CMK (cell line): ENCODE measurements at regions not wholly inside any gene's neighbourhood (a gene's known extent, or its start where the extent isn't known, plus 50 kb on each side); places are given as distances from the start of the nearest gene placed in this dataset.

Source experiments
- DNase-seq: peaks from one replicate; pipeline ENCODE4 v3.0.0-alpha.2; 2010; ENCODE audit warnings: low read depth

DNA sequence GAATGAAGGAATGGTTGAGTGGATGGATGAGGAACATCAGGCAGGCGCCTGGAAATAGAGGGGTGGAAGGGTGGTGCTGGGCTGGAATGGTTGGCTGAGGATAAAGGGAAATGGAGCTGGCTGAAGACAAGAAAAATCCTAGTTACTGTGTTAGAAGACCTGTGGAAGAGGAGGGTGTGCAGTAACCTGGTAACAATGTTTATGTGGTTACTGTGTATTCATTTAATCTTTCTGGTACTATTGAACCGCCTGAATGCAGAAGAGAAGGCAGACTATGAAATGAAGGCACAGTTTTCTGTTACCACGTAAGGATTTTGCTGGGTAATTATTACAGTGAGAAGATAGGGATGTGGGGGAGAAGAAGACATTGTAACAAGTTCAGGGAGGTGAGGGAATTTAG, 110.3 kb upstream of the MGAT5 start:
- DNase-seq: no peak

DNA sequence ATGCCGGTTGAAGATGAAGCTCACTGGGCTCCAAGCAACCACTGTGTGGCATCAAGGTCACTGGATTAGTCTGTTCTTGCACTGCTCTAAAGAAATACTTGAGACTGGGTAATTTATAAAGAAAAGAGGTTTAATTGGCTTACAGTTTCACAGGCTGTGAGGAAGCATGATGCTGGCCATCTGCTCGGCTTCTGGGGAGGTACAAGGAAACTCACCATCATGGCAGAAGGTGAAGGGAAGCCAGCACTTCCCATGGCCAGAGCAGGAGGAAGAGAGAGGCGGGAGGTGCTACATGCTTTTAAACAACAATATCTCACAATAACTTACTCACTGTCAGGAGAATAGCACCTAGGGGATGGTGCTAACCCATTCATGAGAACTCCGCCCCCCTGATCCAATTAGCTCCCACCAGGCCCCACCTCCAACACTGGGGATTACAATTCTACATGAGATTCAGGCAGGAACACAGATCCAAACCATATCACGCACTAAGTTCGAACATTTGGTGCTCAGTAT, 109.7 kb upstream of the MGAT5 start:
- DNase-seq: no peak

DNA sequence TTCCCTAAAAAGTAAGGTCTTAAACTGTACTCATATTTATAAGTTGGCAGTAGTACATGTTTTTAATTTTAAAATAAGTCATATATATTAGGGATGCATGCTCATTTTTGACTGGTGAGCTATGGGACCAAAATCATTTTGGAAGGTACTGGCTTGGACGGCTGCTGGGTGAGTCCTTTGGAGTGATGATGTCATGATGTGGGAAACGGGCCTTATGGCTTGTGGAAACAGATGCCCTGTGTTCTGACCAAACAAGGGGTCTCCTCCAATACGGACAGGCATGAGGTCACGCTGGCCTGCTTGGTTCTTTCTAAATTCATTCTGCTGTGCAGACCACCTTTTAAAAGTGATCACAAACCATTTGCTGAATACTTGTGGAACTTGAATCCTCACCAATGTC, 109.2 kb upstream of the MGAT5 start:
- DNase-seq: no peak

DNA sequence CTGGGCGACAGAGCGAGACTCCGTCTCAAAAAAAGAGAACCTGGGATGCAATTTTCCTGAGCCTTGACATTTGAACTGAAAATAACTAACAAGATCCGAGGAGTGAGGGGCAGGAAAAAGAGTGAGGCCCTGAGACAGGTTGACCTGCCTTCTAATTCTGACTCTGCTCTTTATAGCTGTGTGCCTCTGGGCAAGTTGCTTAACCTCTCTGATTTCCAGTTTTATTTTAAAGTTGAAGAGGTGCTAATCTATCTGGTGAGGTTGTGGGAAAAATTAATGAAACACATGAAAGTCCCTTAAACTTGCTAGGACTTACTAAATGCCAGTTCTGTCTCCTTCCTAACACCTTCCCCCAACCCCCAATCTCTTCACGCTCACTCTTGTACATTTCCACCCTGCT, 108.4 kb upstream of the MGAT5 start:
- DNase-seq: no peak

DNA sequence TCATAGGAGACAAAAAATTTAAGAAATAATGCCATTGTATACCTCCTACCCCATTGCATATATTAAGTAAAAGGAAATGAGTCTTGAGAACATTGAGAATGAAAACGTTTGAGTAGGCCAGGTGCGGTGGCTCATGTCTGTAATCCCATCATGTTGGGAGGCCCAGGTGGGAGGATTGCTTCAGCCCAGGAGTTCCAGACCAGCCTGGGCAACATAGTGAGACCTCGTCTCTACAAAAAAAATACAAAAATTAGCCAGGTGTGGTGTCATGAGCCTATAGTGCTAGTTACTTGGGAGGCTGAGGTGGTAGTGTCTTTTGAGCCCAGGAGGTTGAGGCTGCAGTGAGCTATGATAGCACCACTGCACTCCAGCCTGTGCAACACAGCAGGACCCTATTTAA, 107.7 kb upstream of the MGAT5 start:
- DNase-seq: no peak

DNA sequence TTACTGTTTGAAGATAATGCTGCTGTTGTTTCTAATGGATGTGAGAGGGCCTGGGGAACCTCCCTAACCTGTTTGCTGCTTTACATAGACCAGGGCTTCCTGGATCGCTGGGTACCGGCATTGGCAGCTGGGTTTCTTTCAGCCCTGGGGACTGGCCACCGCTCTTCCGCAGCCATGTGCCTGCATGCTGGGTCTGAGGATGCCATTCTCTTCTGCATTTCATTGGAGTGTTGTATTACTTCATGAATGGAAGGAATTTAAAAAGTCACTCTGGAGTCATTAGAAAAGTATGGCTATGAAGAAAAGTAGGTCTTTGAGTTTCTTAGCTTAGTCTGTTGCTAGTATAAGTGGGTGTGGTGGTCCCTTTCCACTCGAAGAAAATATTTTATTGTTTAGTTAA, 107.3 kb upstream of the MGAT5 start:
- no peak for DNase-seq

DNA sequence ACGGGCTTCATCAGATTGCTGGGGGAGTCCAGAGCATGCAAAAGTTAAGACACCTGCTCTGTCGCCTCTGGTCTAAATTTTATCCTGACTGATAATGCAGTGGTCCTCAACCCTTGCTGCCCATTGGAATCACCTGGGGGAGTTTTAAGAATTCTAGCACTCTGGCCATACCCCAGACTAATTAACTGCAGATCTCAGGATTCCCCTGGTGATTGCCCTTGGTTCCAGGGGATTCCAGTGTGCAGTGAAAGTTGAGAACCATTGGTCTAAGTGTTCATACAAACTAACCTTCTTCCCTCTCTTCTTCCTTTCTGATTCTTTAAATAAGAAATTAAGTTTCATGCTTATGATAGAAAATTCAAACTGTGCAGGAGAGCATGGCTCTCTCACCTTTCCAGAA, 105.7 kb upstream of the MGAT5 start:
- no peak for DNase-seq

DNA sequence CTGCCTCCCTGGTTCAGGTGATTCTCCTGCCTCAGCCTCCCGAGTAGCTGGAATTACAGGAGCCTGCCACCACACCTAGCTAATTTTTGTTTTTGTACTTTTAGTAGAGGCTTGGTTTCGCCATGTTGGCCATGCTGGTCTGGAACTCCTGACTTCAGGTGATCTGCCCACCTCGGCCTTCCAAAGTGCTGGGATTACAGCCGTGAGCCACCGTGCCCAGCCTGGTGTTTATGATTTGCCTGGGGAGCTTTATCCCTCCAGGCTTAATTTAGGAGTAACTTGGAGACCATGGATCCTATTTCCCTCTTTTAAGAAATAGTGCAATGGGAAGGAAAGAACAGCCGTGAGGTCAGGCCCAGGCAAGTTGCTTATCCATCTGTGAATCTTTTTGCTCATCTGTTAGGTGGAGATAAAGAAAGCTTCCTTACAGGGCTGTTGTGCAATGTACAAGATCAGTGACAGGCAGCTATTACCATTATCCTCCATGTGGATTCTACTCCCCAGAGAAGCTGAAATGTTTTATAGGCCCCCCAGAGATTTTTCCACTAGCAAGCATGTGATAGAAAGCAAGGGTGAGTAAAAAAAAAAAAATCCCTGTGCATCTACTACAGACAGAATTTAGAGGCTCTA, 104.9 kb upstream of the MGAT5 start:
- DNase-seq: no peak

DNA sequence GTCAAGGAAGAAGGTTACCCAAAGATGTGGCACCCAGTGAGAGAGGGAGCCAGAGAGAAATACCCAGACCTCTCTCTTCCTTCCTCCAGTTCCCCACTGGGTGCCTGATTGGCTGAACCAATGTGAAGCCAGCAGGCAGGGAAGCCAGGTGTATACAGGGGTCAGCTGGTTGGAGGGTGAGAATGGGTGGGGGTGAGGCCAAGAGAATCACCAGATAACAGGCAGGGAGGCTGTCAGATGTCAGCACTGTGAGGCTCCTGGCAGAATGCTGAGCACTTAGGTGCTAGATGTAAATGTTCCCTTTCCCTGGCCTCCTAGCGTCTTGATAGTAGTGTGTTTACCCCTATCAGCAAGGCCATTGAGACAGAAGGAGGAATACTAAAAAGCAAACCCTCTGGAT, 104.0 kb upstream of the MGAT5 start:
- no peak for DNase-seq

DNA sequence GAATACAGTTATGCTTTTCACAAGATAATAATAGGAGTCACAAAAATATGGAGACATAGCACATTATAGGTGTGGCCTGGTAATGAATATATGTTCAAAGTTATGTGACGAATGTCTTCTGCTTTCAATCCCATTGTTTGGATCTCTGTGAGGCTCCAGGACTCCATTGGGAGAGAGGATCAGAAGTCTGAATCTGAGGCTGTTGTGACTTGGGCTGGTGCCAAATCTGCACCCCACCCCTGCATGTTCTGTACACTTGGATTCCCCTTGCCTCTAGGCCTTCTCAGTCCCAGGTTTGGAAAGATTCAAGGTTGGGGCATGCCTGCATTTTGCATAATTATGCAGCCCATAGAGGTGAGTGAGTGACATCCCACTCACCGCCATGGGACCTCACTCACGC, 103.1 kb upstream of the MGAT5 start:
- no peak for DNase-seq

DNA sequence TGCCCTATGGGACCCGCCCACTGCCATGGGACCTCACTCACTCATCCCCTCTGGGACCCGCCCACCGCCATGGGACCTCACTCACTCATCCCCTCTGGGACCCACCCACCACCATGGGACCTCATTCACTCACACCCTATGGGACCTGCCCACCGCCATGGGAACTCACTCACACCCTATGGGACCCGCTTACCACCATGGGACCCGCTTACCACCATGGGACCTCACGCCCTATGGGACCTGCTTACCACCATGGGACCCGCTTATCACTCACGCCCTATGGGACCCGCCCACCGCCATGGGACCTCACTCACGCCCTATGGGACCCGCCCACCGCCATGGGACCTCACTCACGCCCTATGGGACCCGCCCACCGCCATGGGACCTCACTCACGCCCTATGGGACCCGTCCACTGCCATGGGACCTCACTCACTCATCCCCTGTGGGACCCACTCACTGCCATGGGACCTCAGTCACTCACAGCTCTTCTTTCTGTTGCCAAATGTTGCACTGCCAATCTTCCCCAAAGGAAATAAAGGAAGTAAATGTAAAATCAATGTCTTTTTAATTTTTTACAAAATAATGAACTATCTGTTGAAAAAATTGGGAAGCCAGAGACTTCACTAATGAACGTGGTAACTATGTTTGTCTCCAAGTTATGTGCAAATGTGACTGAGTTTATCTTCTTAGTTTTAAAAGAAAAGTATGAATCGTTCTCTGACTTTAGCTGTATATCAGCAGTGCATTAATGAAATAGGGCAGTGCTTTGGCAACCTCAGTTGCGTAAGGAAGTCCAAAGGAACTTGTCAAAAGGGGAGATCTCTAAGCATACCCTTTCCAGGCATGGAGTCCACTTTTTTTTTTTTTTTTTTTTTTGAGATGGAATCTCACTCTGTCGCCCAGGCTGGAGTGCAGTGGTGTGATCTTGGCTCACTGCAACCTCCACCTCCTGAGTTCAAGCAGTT, 101.5 kb upstream of the MGAT5 start:
- DNase-seq: no peak

DNA sequence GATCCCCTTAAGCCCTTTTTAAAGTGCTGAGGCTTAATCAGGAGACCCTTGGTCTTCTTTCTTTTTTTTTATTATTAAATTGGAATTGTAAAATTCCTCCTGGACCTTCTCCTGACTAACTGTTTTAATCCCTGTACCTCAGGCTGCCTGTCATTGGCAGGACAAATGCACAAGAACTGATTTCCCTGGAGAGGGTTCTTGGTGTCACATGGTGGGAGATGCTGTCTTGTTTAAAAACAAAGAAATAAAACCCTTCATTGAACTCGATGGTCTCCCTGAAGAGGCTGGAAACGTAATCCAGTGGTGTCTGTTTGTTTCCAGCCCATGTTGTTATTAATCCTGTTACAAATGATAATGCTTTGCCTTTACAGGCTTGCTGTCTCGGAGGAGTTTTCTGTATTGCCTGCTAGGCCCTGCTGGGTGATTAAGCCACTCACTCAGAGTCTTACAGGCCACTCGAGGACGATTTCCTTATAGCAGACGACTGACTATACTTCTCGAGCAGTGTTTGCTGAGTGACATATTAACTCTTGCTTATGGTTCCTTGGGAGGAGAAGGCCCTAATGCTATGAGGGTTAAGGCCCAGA, 100.5 kb upstream of the MGAT5 start:
- no peak for DNase-seq

DNA sequence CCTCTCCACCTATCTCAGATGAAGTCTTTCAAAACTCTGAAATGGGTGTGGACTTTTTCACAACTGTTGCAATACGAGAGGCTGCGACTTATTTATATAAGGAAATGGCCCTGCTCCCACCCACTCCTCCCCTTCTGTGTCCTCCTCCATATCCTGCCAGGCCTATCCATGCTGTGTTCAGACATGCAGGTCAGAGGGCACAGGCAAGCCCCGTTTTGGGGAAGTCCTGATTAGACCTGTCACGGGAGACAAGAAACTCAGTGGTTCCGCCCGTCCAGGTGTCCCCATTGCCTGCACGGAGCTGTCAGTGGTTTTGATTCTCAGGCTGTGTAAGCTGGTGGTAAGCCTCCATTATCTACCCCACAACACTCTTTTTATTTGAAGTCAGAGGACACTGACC, 99.6 kb upstream of the MGAT5 start:
- DNase-seq: no peak

DNA sequence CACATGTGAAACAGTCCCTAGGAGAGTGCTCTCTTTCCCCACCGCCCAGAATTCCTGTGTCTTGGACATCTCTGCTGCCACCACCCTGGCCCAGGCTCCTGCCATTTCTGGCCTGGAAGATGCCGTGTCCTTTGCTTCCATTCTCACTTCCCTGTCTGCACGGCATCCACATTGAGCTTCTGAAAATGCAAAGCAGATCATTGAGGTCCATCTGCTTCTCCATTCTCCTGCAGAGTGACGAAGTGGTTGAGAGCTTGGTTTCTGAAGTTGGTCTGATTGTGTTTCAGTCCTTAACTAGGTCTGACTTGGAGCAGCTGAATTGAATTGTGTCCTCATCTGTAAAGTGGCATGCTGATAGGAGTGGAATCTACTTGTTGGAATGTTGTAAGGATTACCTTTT, 98.7 kb upstream of the MGAT5 start:
- no peak for DNase-seq

DNA sequence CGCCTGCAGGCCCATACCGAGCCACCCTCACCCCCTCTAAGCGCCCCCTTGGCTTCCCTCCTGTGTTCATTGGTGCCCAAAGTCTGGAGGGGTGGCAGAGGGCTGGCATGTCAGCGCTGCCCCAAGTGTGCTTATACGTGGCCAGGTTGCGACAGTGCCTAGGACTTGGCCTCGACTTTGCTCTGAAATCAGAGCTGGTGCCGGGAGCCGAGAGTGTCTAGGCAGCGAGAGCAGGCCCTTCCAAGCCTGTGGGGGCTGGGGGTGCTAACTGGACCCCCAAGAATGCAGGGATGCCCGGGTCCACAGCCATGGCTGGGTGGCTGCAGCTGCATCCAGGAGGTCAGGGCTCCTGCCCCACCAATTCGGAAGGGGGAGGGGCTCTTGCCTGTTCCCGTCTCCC, 95.6 kb upstream of the MGAT5 start:
- no peak for DNase-seq

DNA sequence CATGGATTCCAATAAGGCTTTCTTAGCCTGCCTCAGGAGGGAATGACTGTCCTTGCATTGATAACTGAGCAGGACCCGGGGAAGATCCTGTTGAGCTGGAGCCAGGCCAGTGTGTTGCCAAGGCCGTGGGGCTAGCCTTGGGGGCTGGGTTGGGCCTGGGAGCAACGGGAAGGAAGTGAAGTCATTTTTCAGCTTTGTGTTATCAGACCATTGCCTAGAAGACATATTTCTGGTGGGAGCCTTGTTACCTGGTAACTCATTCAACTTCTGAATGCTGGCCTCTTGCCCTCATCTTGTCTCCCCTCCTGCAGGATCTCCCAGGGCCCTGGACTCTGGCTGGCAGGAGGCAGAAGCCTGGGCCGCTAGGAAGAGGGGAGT, 92.7 kb upstream of the MGAT5 start:
- DNase-seq: peak; percentile 22

DNA sequence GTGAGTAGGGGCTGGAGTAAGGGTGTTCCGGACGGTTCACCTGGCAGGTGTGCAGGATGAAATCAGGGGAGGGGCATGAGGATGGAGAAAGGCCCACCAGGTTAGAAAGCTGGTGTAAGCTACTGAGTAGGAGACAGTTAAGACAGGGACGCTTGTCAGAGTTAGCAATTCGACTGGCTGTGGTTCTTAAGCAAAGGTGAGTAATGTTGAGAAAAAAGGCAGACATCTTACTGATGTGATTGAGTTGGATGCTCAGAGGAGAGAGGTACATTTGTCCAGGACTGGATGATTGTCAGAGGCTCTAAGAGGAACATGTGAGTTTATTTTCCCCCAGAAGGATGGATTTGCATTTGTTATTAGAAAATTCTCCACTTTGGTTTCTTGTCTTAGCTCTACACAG, 90.5 kb upstream of the MGAT5 start:
- DNase-seq: no peak

DNA sequence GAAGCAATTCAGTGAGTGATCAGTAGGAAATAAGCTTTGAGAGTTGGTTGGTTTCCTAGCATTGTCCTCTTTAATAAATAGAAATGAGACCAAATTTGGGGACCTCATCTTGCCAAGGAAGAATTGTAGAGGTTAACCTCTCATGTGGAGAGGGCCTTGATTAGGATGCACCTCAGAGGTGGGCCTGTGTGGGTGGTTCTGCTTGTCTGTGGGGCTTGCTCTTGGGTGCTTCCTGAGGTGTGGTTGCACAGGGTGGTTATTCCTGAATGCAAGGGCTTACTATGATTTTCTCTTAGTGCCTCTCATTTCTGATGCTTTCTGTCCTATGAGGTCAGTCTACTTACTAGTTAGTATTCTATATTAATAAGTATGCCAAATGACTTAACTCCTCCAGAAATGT, 89.6 kb upstream of the MGAT5 start:
- no peak for DNase-seq

DNA sequence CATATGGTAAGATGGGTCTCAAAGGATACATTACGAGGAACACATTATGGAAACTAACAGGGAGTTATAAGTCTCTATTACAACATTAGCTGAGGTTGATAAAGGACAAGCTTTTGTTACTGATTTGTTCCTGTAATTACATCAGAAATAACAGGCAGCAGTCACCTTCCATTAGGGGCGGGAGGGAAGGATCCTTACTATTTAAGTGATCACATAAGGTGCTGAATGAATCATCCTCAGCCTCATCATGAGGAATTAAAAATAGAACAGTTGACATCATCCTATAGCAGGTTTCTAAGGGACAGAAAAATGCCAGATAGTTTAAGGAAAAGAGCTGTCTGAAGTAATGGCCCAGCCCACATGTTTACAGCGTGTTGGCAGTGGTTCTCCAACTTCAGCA, 86.9 kb upstream of the MGAT5 start:
- no peak for DNase-seq

DNA sequence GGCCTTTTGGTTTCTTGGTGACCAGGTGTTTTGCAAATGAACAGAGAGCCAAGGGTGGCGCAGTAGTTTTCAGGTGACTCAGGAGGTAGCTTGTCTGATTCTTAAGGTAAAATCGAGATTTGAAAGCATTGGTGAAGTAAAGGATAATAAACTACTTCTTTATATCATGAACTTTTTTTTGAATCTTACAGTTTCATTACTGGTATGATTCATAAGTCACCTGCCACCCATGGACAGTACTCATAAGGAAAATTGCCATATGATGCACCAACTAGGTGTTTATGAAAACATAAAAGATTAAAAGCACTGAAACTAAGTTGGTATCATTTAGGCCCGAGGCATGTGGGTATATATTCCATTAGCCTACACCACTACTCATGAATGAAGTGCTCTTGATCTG, 84.1 kb upstream of the MGAT5 start:
- no peak for DNase-seq

DNA sequence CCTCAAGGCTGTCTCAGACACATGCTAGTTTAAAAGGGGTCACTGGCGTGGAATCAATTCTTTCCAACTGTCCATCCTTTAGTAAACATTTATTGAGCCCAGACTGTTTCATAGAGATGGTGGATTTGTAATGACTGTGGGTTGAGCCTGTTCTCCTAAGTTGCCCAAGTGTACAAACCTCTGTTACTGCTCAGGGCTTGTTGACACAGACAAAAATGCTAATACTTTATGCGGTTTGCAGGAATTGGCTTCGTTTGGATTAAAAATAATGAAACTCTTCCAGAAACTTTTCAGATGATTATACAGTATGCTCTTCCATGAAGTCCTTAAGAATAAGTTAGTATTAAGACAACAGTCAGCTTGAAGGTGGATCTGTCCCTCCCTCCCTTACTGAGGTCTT, 83.6 kb upstream of the MGAT5 start:
- no peak for DNase-seq

DNA sequence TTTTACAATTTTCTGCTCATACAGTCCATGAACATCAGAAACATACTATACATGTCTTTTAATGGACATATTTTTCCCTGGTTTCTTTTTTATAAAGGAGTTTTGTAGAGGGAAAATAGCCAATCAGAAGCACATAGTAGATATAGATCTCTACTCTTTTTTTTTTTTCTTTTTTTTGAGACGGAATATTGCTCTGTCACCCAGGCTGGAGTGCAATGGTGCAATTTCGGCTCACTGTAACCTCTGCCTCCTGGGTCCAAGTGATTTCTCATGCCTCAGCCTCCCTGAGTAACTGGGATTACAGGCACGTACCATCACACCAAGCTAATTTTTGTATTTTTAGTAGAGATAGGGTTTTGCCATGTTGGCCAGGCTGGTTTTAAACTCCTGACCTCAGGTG, 83.2 kb upstream of the MGAT5 start:
- DNase-seq: no peak

DNA sequence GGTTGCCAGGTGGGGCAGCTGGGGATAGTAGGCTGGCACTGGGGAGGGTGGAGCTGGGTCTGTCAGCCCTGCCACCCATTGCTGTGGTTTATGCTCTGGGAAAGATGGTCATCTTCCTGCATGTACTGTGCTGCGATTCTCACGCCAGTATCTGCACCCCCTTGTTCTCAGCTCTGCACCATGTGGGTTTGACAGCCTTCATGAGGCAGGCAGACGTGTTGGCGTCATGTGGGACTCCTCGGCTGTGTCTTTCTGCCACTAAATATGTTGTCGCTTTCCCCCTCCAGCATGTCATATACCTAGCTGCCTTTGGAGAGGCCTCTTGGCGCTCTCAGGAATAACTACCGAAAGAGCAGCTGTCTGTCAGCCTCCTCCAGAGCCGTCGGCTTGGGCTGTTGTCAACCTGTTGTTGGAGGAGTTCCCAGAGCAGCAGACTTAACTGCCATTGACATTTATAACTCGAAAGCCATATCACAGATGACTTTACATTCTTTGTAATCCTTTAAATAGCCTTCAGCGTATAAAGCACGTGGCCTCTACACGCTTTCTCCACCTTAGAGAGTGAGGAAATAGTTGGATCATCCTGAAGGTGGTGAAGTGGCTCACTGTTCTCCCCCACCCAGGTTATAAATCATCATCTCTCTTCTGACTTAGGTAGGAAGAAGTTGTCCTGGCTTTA, 80.4 kb upstream of the MGAT5 start:
- no peak for DNase-seq
